Ascending aorta (tissue), 2 donors: ENCODE measurements at regions not wholly inside any gene's neighbourhood (a gene's known extent, or its start where the extent isn't known, plus 50 kb on each side); places are given as distances from the start of the nearest gene placed in this dataset.

Source experiments
- DNase-seq, 2 donors: peaks; one replicate each; pipeline ENCODE4 v3.0.0-alpha.2; 2019; ENCODE audit warnings: low spot score in 2 of 2
- H3K27ac ChIP-seq, 2 donors: fragments of 200-600 bp; sonication (generic); one replicate each; pipeline ENCODE4 v1.5.1; 2016 to 2017; ENCODE audit warnings: mild to moderate bottlenecking in 1 of 2
- H3K27me3 ChIP-seq: fragments of 200-600 bp; sonication (generic); one replicate; pipeline ENCODE4 v1.5.1; 2017
- H3K36me3 ChIP-seq, 2 donors: fragments of 200-600 bp; sonication (generic); one replicate each; pipeline ENCODE4 v1.5.1; 2016
- H3K4me1 ChIP-seq, 2 donors: fragments of 200-600 bp; sonication (generic); one replicate each; pipeline ENCODE4 v1.5.1; 2016 to 2017; ENCODE audit warnings: mild to moderate bottlenecking in 1 of 2
- H3K4me3 ChIP-seq, 2 donors: fragments of 200-600 bp; sonication (generic); one replicate each; pipeline ENCODE4 v1.5.1; 2016 to 2017; ENCODE audit warnings: mild to moderate bottlenecking in 1 of 2
- H3K9me3 ChIP-seq, 2 donors: fragments of 200-600 bp; sonication (generic); one replicate each; pipeline ENCODE4 v1.5.1; 2016
- intact Hi-C: fragments of 100-400 bp; cut with DNase I; formaldehyde crosslinking; loops from one replicate; pipeline ENCODE4 v1.15.1; 2023
- TF ChIP-seq, protein P1 (sequence below), 3 experiments: fragments of 200-600 bp in 2 of 3; fragments of 450-650 bp in 1 of 3; sonication (generic) in 2 of 3; IDR thresholded peaks; one replicate each; pipeline ENCODE4 v1.5.1; 2016 to 2019; ENCODE audit warnings: antibody characterized with exemption in 3 of 3, mild to moderate bottlenecking in 1 of 3, moderate library complexity in 1 of 3

- intact Hi-C loops = no loop called here
- no peaks in the 10 kb centered on the region for H3K27me3 ChIP-seq
- TF ChIP-seq, protein P1, sequence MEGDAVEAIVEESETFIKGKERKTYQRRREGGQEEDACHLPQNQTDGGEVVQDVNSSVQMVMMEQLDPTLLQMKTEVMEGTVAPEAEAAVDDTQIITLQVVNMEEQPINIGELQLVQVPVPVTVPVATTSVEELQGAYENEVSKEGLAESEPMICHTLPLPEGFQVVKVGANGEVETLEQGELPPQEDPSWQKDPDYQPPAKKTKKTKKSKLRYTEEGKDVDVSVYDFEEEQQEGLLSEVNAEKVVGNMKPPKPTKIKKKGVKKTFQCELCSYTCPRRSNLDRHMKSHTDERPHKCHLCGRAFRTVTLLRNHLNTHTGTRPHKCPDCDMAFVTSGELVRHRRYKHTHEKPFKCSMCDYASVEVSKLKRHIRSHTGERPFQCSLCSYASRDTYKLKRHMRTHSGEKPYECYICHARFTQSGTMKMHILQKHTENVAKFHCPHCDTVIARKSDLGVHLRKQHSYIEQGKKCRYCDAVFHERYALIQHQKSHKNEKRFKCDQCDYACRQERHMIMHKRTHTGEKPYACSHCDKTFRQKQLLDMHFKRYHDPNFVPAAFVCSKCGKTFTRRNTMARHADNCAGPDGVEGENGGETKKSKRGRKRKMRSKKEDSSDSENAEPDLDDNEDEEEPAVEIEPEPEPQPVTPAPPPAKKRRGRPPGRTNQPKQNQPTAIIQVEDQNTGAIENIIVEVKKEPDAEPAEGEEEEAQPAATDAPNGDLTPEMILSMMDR (IDR thresholded peaks at IDR 0.05) = no peak
- no peak overlapping the region for H3K4me3 ChIP-seq
- H3K27ac ChIP-seq = no peak overlapping the region
- no peaks in the 10 kb centered on the region for H3K36me3 ChIP-seq
- DNase-seq = no peak
- no peaks in the 10 kb centered on the region for H3K9me3 ChIP-seq
- H3K4me1 ChIP-seq = no peaks in the 10 kb centered on the region
Measured at GRCh38 chr18:39846265-39846664, 2108.8 kb upstream of the PIK3C3 start.

DNA sequence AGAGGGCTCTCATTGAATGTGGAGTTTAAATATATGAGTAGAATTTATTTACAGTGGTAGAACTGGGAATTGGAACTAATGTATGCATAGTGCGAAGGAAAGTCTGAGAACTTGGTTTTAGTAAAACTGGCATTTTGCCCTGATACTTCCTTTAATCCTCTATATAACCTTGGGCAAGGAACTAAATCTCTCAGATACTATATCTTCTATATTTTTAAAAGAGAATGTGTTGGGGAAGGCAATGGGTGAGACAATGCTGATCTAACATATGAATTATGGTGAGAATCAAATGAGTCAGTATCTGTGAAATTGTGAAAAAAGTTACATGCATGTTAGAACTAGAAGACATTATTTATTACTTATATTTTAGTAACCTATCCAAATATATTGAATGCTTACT is 2109.4 kb upstream of the PIK3C3 start:
- H3K27me3 ChIP-seq = no peaks in the 10 kb centered on the region
- no peaks in the 10 kb centered on the region for H3K36me3 ChIP-seq
- TF ChIP-seq, protein P1 (IDR thresholded peaks at IDR 0.05) = no peak
- intact Hi-C loops = no loop called here
- DNase-seq = no peak
- no peaks in the 10 kb centered on the region for H3K9me3 ChIP-seq
- H3K27ac ChIP-seq = no peak overlapping the region
- H3K4me3 ChIP-seq = no peak overlapping the region
- no peaks in the 10 kb centered on the region for H3K4me1 ChIP-seq

DNA sequence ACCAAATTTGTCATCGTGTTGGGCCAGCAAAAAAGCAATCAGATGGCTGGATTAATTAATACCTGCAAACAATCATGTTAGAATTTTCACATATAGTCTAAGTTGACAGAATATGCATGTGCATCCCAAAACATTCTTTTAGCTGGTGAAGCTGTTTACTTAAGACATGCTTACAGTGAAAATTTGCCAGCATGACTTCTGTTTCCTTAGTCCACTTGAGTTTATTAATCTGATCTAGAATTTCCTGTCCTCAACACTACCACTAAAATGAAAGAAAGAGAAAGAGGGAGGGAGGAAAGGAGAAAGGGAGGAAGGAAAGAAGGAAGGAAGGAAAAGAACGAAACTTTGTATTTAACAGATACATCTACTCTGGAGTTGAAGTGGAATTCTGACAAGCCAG is 2109.9 kb upstream of the PIK3C3 start:
- H3K36me3 ChIP-seq = no peaks in the 10 kb centered on the region
- intact Hi-C loops = no loop called here

DNA sequence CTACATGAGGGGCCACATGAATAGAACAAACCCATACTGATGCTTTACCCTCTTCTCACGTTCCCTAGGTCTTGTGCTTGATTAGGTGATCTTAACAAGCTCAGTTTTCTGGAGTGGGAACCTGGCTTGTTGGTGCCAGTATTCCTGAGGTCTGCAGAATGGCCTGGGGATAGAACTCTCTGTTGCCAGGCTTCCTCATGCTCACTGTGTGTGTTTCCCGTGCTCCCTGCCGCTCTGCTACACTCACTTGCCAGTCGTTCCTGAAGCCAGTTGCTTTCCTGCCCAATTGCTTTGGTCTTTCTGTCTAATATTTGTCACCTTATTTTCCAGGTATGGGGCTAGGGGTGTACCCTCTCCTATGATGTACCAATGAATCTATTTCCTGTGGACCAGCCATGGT is 2111.5 kb upstream of the PIK3C3 start:
- no peaks in the 10 kb centered on the region for H3K27me3 ChIP-seq
- H3K4me3 ChIP-seq = no peak overlapping the region

More for the DNA sequence above, 2109.9 kb upstream of the PIK3C3 start:
- TF ChIP-seq, protein P1 (IDR thresholded peaks at IDR 0.05) = no peak
- Histone ChIP-seq H3K27ac (no peak overlapping the region), H3K9me3 (no peaks in the 10 kb centered on the region), H3K27me3 (no peaks in the 10 kb centered on the region), H3K4me3 (no peak overlapping the region), H3K4me1 (no peaks in the 10 kb centered on the region)
- DNase-seq = no peak

DNA sequence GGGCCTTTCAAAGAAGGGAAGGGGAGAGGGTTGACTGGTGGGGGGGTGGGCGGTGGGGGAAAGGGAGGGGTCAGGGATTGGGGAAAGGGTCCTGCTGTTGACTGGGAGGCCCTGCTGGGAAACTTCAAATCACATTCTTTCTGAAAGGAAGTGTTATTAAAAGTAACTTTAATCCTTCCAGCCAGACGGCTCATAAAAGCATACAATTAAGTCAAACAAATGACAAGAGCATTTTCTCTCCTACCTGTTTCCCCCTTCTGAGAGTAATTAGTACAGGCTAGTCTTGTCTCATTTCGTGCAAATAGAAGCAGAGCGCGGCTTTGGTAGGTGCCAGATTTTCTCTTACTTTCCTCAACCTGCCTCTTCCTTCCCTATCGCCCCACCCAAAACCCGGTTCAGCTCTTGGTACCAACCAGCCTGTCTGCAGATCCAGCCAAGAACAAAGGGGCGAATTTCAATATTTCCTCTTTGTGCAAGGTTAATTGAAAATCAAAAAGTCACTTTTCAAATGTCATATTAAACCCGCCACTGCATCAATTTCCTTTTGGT is 2112.6 kb upstream of the PIK3C3 start:
- Histone ChIP-seq H3K4me1 (no peaks in the 10 kb centered on the region), H3K4me3 (no peak overlapping the region), H3K9me3 (no peaks in the 10 kb centered on the region), H3K36me3 (no peaks in the 10 kb centered on the region), H3K27me3 (no peaks in the 10 kb centered on the region), H3K27ac (no peak overlapping the region)
- DNase-seq = no peak
- intact Hi-C loops = no loop called here
- TF ChIP-seq, protein P1 (IDR thresholded peaks at IDR 0.05) = no peak

More for the DNA sequence above, 2111.5 kb upstream of the PIK3C3 start:
- Histone ChIP-seq H3K9me3 (no peaks in the 10 kb centered on the region), H3K36me3 (no peaks in the 10 kb centered on the region), H3K4me1 (no peaks in the 10 kb centered on the region), H3K27ac (no peak overlapping the region)
- DNase-seq = no peak
- TF ChIP-seq, protein P1 (IDR thresholded peaks at IDR 0.05) = no peak
- intact Hi-C loops = no loop called here
